ENCODE measurements at regions not wholly inside any gene's neighbourhood (a gene's known extent, or its start where the extent isn't known, plus 50 kb on each side); places are given as distances from the start of the nearest gene placed in this dataset.

DNA sequence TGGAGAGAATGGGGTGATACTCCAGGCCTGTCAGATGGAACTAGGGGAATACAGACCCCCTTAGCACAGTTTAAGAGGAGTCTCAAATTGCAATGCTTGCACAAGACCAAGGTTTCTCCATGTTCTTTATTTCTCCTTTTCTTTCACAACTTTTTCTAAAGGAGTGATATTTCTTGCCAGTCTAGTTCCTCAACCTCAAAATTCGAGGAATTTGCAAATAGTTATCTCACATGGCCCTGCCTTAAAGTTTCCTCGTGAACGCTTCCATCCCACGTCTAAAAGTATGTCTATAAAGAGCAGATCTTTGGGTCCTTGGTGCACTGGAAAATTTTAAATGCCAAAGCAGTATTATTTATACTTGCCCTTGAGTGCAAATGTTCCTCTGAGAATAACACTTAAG lies 373.8 kb upstream of the KLF4 start:
- Histone ChIP-seq H3K4me1 (ENCODE audit: insufficient read depth, low read length, poor library complexity, severe bottlenecking) (no peaks in the 10 kb centered on the region), H3K36me3 (ENCODE audit: insufficient read depth, low read length) (no peaks in the 10 kb centered on the region), H3K79me2 (ENCODE audit: insufficient read depth, low read length) (no peaks in the 10 kb centered on the region), H3K9ac (ENCODE audit: low read depth, low read length, poor library complexity, severe bottlenecking) (no peak overlapping the region), H3K27me3 (ENCODE audit: insufficient read depth, low read length, poor library complexity, severe bottlenecking) (no peaks in the 10 kb centered on the region), H3K9me2 (replicated peaks; ENCODE audit: low read depth, low read length) (no peaks in the 10 kb centered on the region), H2AFZ (ENCODE audit: low read length) (no peak overlapping the region), H3K9me3 (ENCODE audit: insufficient read depth, low read depth, low read length) (peaks cover 5% of the 10 kb centered on the region; the same call in 1 of the 2 replicates), H3K4me2 (ENCODE audit: low read depth, low read length, poor library complexity, severe bottlenecking) (no peak overlapping the region), H3F3A (ENCODE audit: low read depth) (no peaks in the 10 kb centered on the region), H4K20me1 (ENCODE audit: insufficient read depth, low read length, poor library complexity, severe bottlenecking) (no peaks in the 10 kb centered on the region), H3K4me3 (ENCODE audit: low read length, poor library complexity, severe bottlenecking) (no peak overlapping the region)
- TF ChIP-seq, protein P1, sequence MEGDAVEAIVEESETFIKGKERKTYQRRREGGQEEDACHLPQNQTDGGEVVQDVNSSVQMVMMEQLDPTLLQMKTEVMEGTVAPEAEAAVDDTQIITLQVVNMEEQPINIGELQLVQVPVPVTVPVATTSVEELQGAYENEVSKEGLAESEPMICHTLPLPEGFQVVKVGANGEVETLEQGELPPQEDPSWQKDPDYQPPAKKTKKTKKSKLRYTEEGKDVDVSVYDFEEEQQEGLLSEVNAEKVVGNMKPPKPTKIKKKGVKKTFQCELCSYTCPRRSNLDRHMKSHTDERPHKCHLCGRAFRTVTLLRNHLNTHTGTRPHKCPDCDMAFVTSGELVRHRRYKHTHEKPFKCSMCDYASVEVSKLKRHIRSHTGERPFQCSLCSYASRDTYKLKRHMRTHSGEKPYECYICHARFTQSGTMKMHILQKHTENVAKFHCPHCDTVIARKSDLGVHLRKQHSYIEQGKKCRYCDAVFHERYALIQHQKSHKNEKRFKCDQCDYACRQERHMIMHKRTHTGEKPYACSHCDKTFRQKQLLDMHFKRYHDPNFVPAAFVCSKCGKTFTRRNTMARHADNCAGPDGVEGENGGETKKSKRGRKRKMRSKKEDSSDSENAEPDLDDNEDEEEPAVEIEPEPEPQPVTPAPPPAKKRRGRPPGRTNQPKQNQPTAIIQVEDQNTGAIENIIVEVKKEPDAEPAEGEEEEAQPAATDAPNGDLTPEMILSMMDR (conservative IDR thresholded peaks at IDR 0.05; ENCODE audit: low read length), result no peak
- no peak for TF ChIP-seq EZH2phosphoT487 (IDR thresholded peaks at IDR 0.05; ENCODE audit: borderline replicate concordance)

DNA sequence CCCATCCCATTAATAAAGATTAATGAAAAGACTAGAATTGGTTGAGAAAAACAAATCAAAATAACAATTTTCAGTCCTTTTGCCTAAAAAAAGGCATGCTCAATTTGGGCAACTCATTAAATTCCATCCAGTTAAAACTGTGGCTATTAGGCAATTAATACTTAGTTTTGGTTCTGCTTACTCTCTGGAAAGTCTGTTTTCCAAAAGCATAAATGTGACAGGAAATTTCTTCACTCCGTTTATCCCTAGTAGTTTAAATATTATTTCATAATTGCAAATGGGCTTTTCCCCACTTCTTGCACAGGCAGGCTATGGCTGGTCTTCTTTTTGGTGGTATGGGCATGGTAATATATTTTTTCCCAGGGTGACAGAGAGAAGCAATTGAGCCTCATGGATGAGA lies 373.3 kb upstream of the KLF4 start:
- Histone ChIP-seq H4K20me1 (ENCODE audit: insufficient read depth, low read length, poor library complexity, severe bottlenecking) (no peaks in the 10 kb centered on the region), H3K4me3 (ENCODE audit: low read length, poor library complexity, severe bottlenecking) (no peak overlapping the region), H2AFZ (ENCODE audit: low read length) (no peak overlapping the region), H3K4me1 (ENCODE audit: insufficient read depth, low read length, poor library complexity, severe bottlenecking) (no peaks in the 10 kb centered on the region), H3K9me2 (replicated peaks; ENCODE audit: low read depth, low read length) (no peaks in the 10 kb centered on the region), H3K4me2 (ENCODE audit: low read depth, low read length, poor library complexity, severe bottlenecking) (no peak overlapping the region), H3K36me3 (ENCODE audit: insufficient read depth, low read length) (no peaks in the 10 kb centered on the region), H3K9me3 (ENCODE audit: insufficient read depth, low read depth, low read length) (peaks cover 5% of the 10 kb centered on the region; the same call in 1 of the 2 replicates), H3K79me2 (ENCODE audit: insufficient read depth, low read length) (no peaks in the 10 kb centered on the region), H3K27me3 (ENCODE audit: insufficient read depth, low read length, poor library complexity, severe bottlenecking) (no peaks in the 10 kb centered on the region), H3F3A (ENCODE audit: low read depth) (no peaks in the 10 kb centered on the region), H3K9ac (ENCODE audit: low read depth, low read length, poor library complexity, severe bottlenecking) (no peak overlapping the region)
- TF ChIP-seq, protein P1 (conservative IDR thresholded peaks at IDR 0.05; ENCODE audit: low read length), result no peak
- TF ChIP-seq EZH2phosphoT487 (IDR thresholded peaks at IDR 0.05; ENCODE audit: borderline replicate concordance), result no peak

DNA sequence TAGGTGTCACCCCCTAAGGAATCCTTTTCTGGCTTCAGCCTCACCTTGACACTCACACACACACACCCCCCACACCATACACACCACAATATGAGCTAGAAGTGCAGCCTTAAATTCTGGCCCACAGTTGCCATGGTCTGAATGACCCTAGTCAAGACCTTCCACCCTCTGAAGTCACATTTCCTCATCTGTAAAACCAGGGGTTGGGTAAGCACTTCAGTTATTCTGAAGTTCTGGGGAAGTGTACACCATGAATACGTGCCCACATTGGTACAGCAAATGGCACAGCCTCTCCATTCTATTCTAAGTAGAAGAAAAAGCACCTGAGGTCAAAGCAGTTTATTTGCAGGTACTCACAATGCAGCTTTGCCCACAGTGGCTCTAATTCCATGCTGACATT lies 372.8 kb upstream of the KLF4 start:
- Histone ChIP-seq H4K20me1 (ENCODE audit: insufficient read depth, low read length, poor library complexity, severe bottlenecking) (no peaks in the 10 kb centered on the region), H3K9ac (ENCODE audit: low read depth, low read length, poor library complexity, severe bottlenecking) (no peak overlapping the region), H3F3A (ENCODE audit: low read depth) (no peaks in the 10 kb centered on the region), H3K4me3 (ENCODE audit: low read length, poor library complexity, severe bottlenecking) (no peak overlapping the region), H3K27me3 (ENCODE audit: insufficient read depth, low read length, poor library complexity, severe bottlenecking) (no peaks in the 10 kb centered on the region), H3K79me2 (ENCODE audit: insufficient read depth, low read length) (no peaks in the 10 kb centered on the region), H2AFZ (ENCODE audit: low read length) (no peak overlapping the region), H3K9me3 (ENCODE audit: insufficient read depth, low read depth, low read length) (peaks cover 8% of the 10 kb centered on the region; the same call in 1 of the 2 replicates), H3K4me2 (ENCODE audit: low read depth, low read length, poor library complexity, severe bottlenecking) (no peak overlapping the region), H3K4me1 (ENCODE audit: insufficient read depth, low read length, poor library complexity, severe bottlenecking) (no peaks in the 10 kb centered on the region), H3K36me3 (ENCODE audit: insufficient read depth, low read length) (no peaks in the 10 kb centered on the region), H3K9me2 (replicated peaks; ENCODE audit: low read depth, low read length) (no peaks in the 10 kb centered on the region)
- TF ChIP-seq EZH2phosphoT487 (IDR thresholded peaks at IDR 0.05; ENCODE audit: borderline replicate concordance), result no peak
- TF ChIP-seq, protein P1 (conservative IDR thresholded peaks at IDR 0.05; ENCODE audit: low read length), result no peak

All from Loucy (cell line).